Prostate gland (tissue), 2 donors: ENCODE measurements at regions not wholly inside any gene's neighbourhood (a gene's known extent, or its start where the extent isn't known, plus 50 kb on each side); places are given as distances from the start of the nearest gene placed in this dataset.

Source experiments
- POLR2A ChIP-seq: fragments of 450-650 bp; IDR thresholded peaks from one replicate; pipeline ENCODE4 v1.6.1; 2016; ENCODE audit warnings: antibody characterized with exemption, mild to moderate bottlenecking
- POLR2AphosphoS5 ChIP-seq: sonication (generic); formaldehyde crosslinking; IDR thresholded peaks from one replicate; pipeline ENCODE4 v1.6.1; 2017; ENCODE audit warnings: antibody characterized with exemption
- TF ChIP-seq, protein P1 (sequence below), 4 experiments: fragments of 200-600 bp in 2 of 4; fragments of 450-650 bp in 2 of 4; sonication (generic) in 2 of 4; IDR thresholded peaks; 1 replicate in 3 of 4; 2 replicates in 1 of 4; pipeline ENCODE4 v1.5.1; 2016 to 2019; ENCODE audit warnings: antibody characterized with exemption in 4 of 4, mild to moderate bottlenecking in 2 of 4, moderate library complexity in 2 of 4

- TF ChIP-seq POLR2A (no peak), POLR2AphosphoS5 (no peak)
- TF ChIP-seq, protein P1, sequence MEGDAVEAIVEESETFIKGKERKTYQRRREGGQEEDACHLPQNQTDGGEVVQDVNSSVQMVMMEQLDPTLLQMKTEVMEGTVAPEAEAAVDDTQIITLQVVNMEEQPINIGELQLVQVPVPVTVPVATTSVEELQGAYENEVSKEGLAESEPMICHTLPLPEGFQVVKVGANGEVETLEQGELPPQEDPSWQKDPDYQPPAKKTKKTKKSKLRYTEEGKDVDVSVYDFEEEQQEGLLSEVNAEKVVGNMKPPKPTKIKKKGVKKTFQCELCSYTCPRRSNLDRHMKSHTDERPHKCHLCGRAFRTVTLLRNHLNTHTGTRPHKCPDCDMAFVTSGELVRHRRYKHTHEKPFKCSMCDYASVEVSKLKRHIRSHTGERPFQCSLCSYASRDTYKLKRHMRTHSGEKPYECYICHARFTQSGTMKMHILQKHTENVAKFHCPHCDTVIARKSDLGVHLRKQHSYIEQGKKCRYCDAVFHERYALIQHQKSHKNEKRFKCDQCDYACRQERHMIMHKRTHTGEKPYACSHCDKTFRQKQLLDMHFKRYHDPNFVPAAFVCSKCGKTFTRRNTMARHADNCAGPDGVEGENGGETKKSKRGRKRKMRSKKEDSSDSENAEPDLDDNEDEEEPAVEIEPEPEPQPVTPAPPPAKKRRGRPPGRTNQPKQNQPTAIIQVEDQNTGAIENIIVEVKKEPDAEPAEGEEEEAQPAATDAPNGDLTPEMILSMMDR (IDR thresholded peaks at IDR 0.05): no peak
Observed at GRCh38 chr13:57018915-57019314, 121.8 kb upstream of the PRR20A start.
